Adrenal gland (tissue), 9 donors: ENCODE measurements at regions not wholly inside any gene's neighbourhood (a gene's known extent, or its start where the extent isn't known, plus 50 kb on each side); places are given as distances from the start of the nearest gene placed in this dataset.

ENCODE experiments used
- DNase-seq, 7 donors: peaks; one replicate each; pipeline ENCODE4 v3.0.0-alpha.2; 2019 to 2020
- H3K27ac ChIP-seq, 5 donors: fragments of 200-600 bp; sonication (generic) in 4 of 5; 1 replicate in 3 of 5; 2 replicates in 2 of 5; pipeline versions ENCODE4 v1.5.1 to v1.8.0; 2016 to 2020; ENCODE audit warnings: mild to moderate bottlenecking in 1 of 5
- H3K27me3 ChIP-seq: fragments of 200-600 bp; 2 replicates; pipeline ENCODE4 v1.8.0; 2021
- H3K36me3 ChIP-seq, 2 donors: fragments of 200-600 bp; replicated peaks in 1 of 2; 1 replicate in 1 of 2; 2 replicates in 1 of 2; pipeline versions ENCODE4 v1.5.1 to v1.8.0; 2018 to 2022
- H3K4me1 ChIP-seq, 2 donors: fragments of 200-600 bp; replicated peaks in 1 of 2; 1 replicate in 1 of 2; 2 replicates in 1 of 2; pipeline versions ENCODE4 v1.5.1 to v1.8.0; 2018 to 2021
- H3K4me3 ChIP-seq, 4 donors: fragments of 200-600 bp; sonication (generic) in 3 of 4; one replicate each; pipeline ENCODE4 v1.5.1; 2016 to 2018
- H3K9me3 ChIP-seq, 3 donors: fragments of 200-600 bp; sonication (generic) in 1 of 3; replicated peaks in 1 of 3; 1 replicate in 2 of 3; 2 replicates in 1 of 3; pipeline versions ENCODE4 v1.5.1 to v1.8.0; 2016 to 2021
- POLR2A ChIP-seq, 2 donors: fragments of 450-650 bp; IDR thresholded peaks; one replicate each; pipeline ENCODE4 v1.6.1; 2017; ENCODE audit warnings: antibody characterized with exemption in 2 of 2, mild to moderate bottlenecking in 2 of 2, moderate library complexity in 1 of 2
- WGBS, 4 donors: extraction: QIAGEN DNeasy Blood & Tissue Kit in 2 of 4; methylation state at CpG; one replicate each; pipeline versions ENCODE4 v1.1.5 to v1.1.7; 2013 to 2017; 5-methylcytosine and 5-hydroxymethylcytosine counted together
- intact Hi-C, 2 donors: fragments of 100-400 bp; cut with DNase I; formaldehyde crosslinking; loops; one replicate each; pipeline versions ENCODE4 v1.14.1 to v1.15.0; 2022 to 2023
- TF ChIP-seq, protein P1 (sequence below), 6 experiments: fragments of 450-650 bp in 4 of 6; fragments of 200-600 bp in 2 of 6; sonication (generic) in 1 of 6; IDR thresholded peaks; 1 replicate in 5 of 6; 2 replicates in 1 of 6; pipeline versions ENCODE4 v1.5.1 to v1.8.0; 2016 to 2021; ENCODE audit warnings: antibody characterized with exemption in 6 of 6, mild to moderate bottlenecking in 2 of 6, moderate library complexity in 1 of 6
- donor health status: healthy with polysubstance abuse.
- donor health status: Bipolar disorder and iron deficiency.
- donor health status: DM: yes; HTN: yes; CAD: no.
- donor health status: DM: no; HTN: no; CAD: no.
- donor health status: DM: no; HTN: no; CAD: no.

DNA sequence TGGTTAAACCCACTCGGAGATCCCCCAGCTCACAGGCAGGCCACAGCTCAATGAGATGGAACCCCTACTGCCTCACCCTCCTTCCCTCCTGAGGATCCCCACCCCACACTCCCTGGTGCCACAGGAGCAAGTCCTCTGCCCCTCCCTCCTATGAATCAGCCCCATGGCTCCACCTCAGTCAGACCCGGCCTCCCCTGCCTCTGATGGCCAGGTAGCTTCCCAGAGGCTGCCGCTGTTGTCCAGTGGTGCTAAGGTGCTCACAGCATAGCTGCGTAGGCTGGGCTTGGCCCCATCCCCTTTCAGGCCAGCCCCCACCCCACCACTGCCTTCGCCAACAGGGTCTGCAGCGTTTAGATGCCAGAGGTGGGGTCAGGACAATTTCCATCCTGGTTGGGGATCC is 98.5 kb upstream of the IGSF21 start:
- peaks cover 5% of the 10 kb centered on the region for H3K27me3 ChIP-seq
- 47 to 59% (median 48%) methylated on average over 3 to 6 of the region's 6 CpGs for WGBS, 4 donors
- intact Hi-C loops: no loop called here
- no peak for TF ChIP-seq POLR2A (IDR thresholded peaks at IDR 0.05)
- TF ChIP-seq, protein P1, sequence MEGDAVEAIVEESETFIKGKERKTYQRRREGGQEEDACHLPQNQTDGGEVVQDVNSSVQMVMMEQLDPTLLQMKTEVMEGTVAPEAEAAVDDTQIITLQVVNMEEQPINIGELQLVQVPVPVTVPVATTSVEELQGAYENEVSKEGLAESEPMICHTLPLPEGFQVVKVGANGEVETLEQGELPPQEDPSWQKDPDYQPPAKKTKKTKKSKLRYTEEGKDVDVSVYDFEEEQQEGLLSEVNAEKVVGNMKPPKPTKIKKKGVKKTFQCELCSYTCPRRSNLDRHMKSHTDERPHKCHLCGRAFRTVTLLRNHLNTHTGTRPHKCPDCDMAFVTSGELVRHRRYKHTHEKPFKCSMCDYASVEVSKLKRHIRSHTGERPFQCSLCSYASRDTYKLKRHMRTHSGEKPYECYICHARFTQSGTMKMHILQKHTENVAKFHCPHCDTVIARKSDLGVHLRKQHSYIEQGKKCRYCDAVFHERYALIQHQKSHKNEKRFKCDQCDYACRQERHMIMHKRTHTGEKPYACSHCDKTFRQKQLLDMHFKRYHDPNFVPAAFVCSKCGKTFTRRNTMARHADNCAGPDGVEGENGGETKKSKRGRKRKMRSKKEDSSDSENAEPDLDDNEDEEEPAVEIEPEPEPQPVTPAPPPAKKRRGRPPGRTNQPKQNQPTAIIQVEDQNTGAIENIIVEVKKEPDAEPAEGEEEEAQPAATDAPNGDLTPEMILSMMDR (IDR thresholded peaks at IDR 0.05): no peak
- H3K27ac ChIP-seq: no peak overlapping the region
- DNase-seq: no peak
- no peaks in the 10 kb centered on the region for H3K4me1 ChIP-seq
- no peaks in the 10 kb centered on the region for H3K36me3 ChIP-seq
- H3K9me3 ChIP-seq: no peaks in the 10 kb centered on the region
- no peak overlapping the region for H3K4me3 ChIP-seq

GRCh38 chr1:18009478-18009961 is 98.1 kb upstream of the IGSF21 start:
- no peak for DNase-seq
- intact Hi-C loops: no loop called here
- Histone ChIP-seq H3K9me3 (no peaks in the 10 kb centered on the region), H3K36me3 (no peaks in the 10 kb centered on the region), H3K27me3 (peaks cover 5% of the 10 kb centered on the region), H3K4me3 (no peak overlapping the region), H3K27ac (no peak overlapping the region), H3K4me1 (no peaks in the 10 kb centered on the region)
- WGBS, 4 donors: 10 to 19% (median 14%) methylated on average over 8 of the region's 8 CpGs
- TF ChIP-seq POLR2A (IDR thresholded peaks at IDR 0.05): no peak
- TF ChIP-seq, protein P1 (IDR thresholded peaks at IDR 0.05): no peak

DNA sequence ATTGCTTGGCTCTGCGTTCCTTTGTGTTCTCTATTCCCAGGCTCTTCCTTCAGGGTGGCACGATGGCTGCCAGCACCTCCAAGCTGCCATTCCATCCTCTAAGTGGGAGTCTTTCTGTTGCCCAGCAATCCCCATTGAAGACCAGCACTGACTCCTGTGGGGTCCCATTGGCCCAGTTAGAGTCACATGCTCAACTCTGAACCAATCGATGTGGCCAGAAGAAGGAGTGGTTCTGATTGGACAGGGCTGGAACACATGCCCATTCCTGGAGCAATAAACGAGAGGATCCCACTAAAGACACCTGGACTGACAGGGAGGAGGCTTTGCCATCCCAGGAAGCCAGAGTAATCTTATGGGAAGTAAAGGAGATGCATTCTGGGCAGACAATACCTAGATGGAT is 97.2 kb upstream of the IGSF21 start:
- Histone ChIP-seq H3K9me3 (no peaks in the 10 kb centered on the region), H3K27me3 (peaks cover 5% of the 10 kb centered on the region), H3K4me3 (no peak overlapping the region), H3K36me3 (no peaks in the 10 kb centered on the region), H3K27ac (no peak overlapping the region), H3K4me1 (no peaks in the 10 kb centered on the region)
- no peak for DNase-seq
- intact Hi-C loops: no loop called here
- 76 to 82% (median 79%) methylated on average over 4 of the region's 4 CpGs for WGBS, 4 donors
- TF ChIP-seq, protein P1 (IDR thresholded peaks at IDR 0.05): no peak
- no peak for TF ChIP-seq POLR2A (IDR thresholded peaks at IDR 0.05)

GRCh38 chr1:18010945-18011344 is 96.7 kb upstream of the IGSF21 start:
- Histone ChIP-seq H3K9me3 (no peaks in the 10 kb centered on the region), H3K4me3 (no peak overlapping the region), H3K4me1 (no peaks in the 10 kb centered on the region), H3K36me3 (no peaks in the 10 kb centered on the region), H3K27me3 (peaks cover 5% of the 10 kb centered on the region), H3K27ac (no peak overlapping the region)
- DNase-seq: no peak
- 51 to 60% (median 54%) methylated on average over 2 of the region's 2 CpGs for WGBS, 4 donors
- TF ChIP-seq, protein P1 (IDR thresholded peaks at IDR 0.05): no peak
- TF ChIP-seq POLR2A (IDR thresholded peaks at IDR 0.05): no peak
- intact Hi-C loops: no loop called here
